Heart right ventricle (tissue), 16 donors: ENCODE measurements at regions not wholly inside any gene's neighbourhood (a gene's known extent, or its start where the extent isn't known, plus 50 kb on each side); places are given as distances from the start of the nearest gene placed in this dataset.

Experiments used
- ATAC-seq, 8 donors: fragments of 200-7000 bp; cut with Tn5 transposase; one replicate each; pipeline ENCODE4 v1.9.1; 2020; ENCODE audit warnings: mild to moderate bottlenecking in 8 of 8, moderate library complexity in 8 of 8, moderate number of reproducible peaks in 1 of 8
- DNase-seq, 2 donors: peaks; one replicate each; pipeline ENCODE4 v3.0.0-alpha.2; 2020
- H3K27ac ChIP-seq, 10 donors: fragments of 200-600 bp; sonication (generic) in 2 of 10; one replicate each; pipeline versions ENCODE4 v1.5.0 to v1.8.0; 2020 to 2022; ENCODE audit warnings: mild to moderate bottlenecking in 3 of 10
- H3K27me3 ChIP-seq, 7 donors: fragments of 200-600 bp; one replicate each; pipeline ENCODE4 v1.8.0; 2021 to 2022; ENCODE audit warnings: mild to moderate bottlenecking in 2 of 7
- H3K36me3 ChIP-seq, 9 donors: fragments of 200-600 bp; sonication (generic) in 1 of 9; one replicate each; pipeline versions ENCODE4 v1.5.0 to v1.8.0; 2020 to 2022; ENCODE audit warnings: mild to moderate bottlenecking in 2 of 9
- H3K4me1 ChIP-seq, 9 donors: fragments of 200-600 bp; sonication (generic) in 1 of 9; one replicate each; pipeline versions ENCODE4 v1.5.0 to v1.8.0; 2020 to 2022; ENCODE audit warnings: mild to moderate bottlenecking in 4 of 9
- H3K4me3 ChIP-seq, 10 donors: fragments of 200-600 bp; sonication (generic) in 2 of 10; one replicate each; pipeline versions ENCODE4 v1.5.0 to v1.8.0; 2020 to 2022; ENCODE audit warnings: mild to moderate bottlenecking in 7 of 10, moderate library complexity in 2 of 10
- H3K9me3 ChIP-seq, 11 donors: fragments of 200-600 bp in 10 of 11; sonication (generic) in 2 of 11; one replicate each; pipeline versions ENCODE4 v1.5.0 to v1.8.0; 2013 to 2022; ENCODE audit warnings: mild to moderate bottlenecking in 2 of 11, control low read depth in 1 of 11, moderate library complexity in 1 of 11
- WGBS, 2 donors: extraction: QIAGEN DNeasy Blood & Tissue Kit; methylation state at CpG; one replicate each; pipeline ENCODE4 v1.1.7; 2013; ENCODE audit warnings: inconsistent platforms in 1 of 2; 5-methylcytosine and 5-hydroxymethylcytosine counted together
- intact Hi-C, 10 donors: fragments of 100-400 bp; cut with DNase I; formaldehyde crosslinking; loops; one replicate each; pipeline versions ENCODE4 v1.11.1 to v1.14.2; 2022
- TF ChIP-seq, protein P1 (sequence below), 9 donors: fragments of 200-600 bp; sonication (generic) in 2 of 9; IDR thresholded peaks; one replicate each; pipeline versions ENCODE4 v1.5.0 to v1.8.0; 2021 to 2022; ENCODE audit warnings: antibody characterized with exemption in 9 of 9, mild to moderate bottlenecking in 5 of 9, moderate library complexity in 1 of 9
- donor health status: Arrhythmogenic right ventricular cardiomyopathy.
- donor health status: ischemic (EF 13 %, LVEDD 7.1; RV severe dilation, severe dysfunction).
- donor health status: healthy with polysubstance abuse.
- donor health status: DM: no; HTN: yes; CAD: no.
- donor health status: DM: no; HTN: no; CAD: no.
- donor health status: ischemic (EF 25% LVEDD 6.9; RV normal size, moderate dysfunction).
- donor health status: ischemic (EF 25% LVEDD 5.7; RV mildly dilated, moderate dysfunction).
- donor health status: healthy.
- donor health status: DM: yes; HTN: yes; CAD: no.
- donor health status: Ischemic cardiomyopathy.
- donor health status: ischemic (EF 35%, LVEDD 5.7; RV mildly dilated, moderate dysfunction).
- donor health status: nonischemic (EF 11% LVEDD 7.7; RV severe dilation, severe dysfunction).
- donor health status: DM: yes; HTN: yes; CAD: no.
- donor health status: PGD.
- donor health status: ischemic (EF 29% LVEDD 5.4; RV normal size, mild dysfunction).
- donor health status: nonischemic (EF 23%, LVEDD 6.1; RV moderate dilation, normal function).

- Histone ChIP-seq H3K4me1 (peaks cover 0 to 29% (median 10%) of the 10 kb centered on the region in 9 donors), H3K27me3 (no peaks in the 10 kb centered on the region), H3K27ac (no peak overlapping the region), H3K4me3 (no peak overlapping the region), H3K9me3 (no peaks in the 10 kb centered on the region), H3K36me3 (no peaks in the 10 kb centered on the region)
- ATAC-seq (no peak), DNase-seq (no peak)
- TF ChIP-seq, protein P1, sequence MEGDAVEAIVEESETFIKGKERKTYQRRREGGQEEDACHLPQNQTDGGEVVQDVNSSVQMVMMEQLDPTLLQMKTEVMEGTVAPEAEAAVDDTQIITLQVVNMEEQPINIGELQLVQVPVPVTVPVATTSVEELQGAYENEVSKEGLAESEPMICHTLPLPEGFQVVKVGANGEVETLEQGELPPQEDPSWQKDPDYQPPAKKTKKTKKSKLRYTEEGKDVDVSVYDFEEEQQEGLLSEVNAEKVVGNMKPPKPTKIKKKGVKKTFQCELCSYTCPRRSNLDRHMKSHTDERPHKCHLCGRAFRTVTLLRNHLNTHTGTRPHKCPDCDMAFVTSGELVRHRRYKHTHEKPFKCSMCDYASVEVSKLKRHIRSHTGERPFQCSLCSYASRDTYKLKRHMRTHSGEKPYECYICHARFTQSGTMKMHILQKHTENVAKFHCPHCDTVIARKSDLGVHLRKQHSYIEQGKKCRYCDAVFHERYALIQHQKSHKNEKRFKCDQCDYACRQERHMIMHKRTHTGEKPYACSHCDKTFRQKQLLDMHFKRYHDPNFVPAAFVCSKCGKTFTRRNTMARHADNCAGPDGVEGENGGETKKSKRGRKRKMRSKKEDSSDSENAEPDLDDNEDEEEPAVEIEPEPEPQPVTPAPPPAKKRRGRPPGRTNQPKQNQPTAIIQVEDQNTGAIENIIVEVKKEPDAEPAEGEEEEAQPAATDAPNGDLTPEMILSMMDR (IDR thresholded peaks at IDR 0.05) = no peak
- intact Hi-C loops = no loop called here
- 94 to 95% methylated on average over 16 of the region's 16 CpGs for WGBS, 2 donors
Observed at GRCh38 chr6:163662604-163663225, 248.2 kb downstream of the QKI start.

- intact Hi-C loops = no loop called here
- ATAC-seq (peak; percentile 7 to 57 (median 30)), DNase-seq (no peak)
- H3K36me3 ChIP-seq = no peaks in the 10 kb centered on the region
- H3K27me3 ChIP-seq = no peaks in the 10 kb centered on the region
- H3K4me3 ChIP-seq = no peak overlapping the region
- no peak overlapping the region for H3K27ac ChIP-seq
- TF ChIP-seq, protein P1 (IDR thresholded peaks at IDR 0.05) = no peak
- no peaks in the 10 kb centered on the region for H3K9me3 ChIP-seq
- H3K4me1 ChIP-seq = peaks cover 0 to 18% (median 6%) of the 10 kb centered on the region in 9 donors
- 58 to 68% methylated on average over 1 of the region's 1 CpG for WGBS, 2 donors
Observed at GRCh38 chr6:163661272-163661671, 246.8 kb downstream of the QKI start.

DNA sequence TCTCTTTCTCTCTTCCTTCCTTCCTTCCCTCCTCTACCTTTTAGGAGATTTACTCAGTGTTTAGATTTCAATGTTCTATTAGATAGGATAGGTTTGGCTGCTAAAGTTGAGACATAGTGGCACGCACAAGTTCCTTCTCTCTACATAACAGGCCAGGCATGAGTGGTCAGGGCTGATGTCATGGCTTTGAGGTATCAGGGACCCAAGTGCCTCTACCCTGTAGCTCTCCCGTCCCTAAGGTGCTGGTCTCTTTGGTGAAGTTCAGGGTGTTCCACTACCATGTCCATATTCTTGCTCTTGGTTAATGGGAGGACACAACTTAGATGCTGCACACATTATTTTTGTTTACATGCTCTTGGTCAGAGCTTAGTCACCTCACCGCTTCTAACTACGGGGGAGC lies 245.3 kb downstream of the QKI start:
- TF ChIP-seq, protein P1 (IDR thresholded peaks at IDR 0.05) = no peak
- DNase-seq = no peak
- no peaks in the 10 kb centered on the region for H3K27me3 ChIP-seq
- H3K27ac ChIP-seq = no peak overlapping the region
- H3K9me3 ChIP-seq = no peaks in the 10 kb centered on the region
- intact Hi-C loops = no loop called here
- no peaks in the 10 kb centered on the region for H3K36me3 ChIP-seq
- H3K4me3 ChIP-seq = no peak overlapping the region
- WGBS, 2 donors = 96 to 98% methylated on average over 4 of the region's 4 CpGs
- no peak for ATAC-seq
- H3K4me1 ChIP-seq = peaks cover 0 to 18% (median 6%) of the 10 kb centered on the region in 9 donors

GRCh38 chr6:163655217-163656121 lies 241.0 kb downstream of the QKI start:
- Histone ChIP-seq H3K4me1 (peaks cover 0 to 4% (median 0%) of the 10 kb centered on the region in 9 donors), H3K27me3 (no peaks in the 10 kb centered on the region), H3K27ac (no peak overlapping the region), H3K4me3 (no peak overlapping the region), H3K9me3 (no peaks in the 10 kb centered on the region), H3K36me3 (no peaks in the 10 kb centered on the region)
- ATAC-seq (peak in 1 of 8 donors; percentile 33), DNase-seq (no peak)
- TF ChIP-seq, protein P1 (IDR thresholded peaks at IDR 0.05) = peak in 4 of 9 donors; percentile 6 to 21 (median 14)
- intact Hi-C loops = no loop called here
- WGBS, 2 donors = 91 to 92% methylated on average over 7 of the region's 7 CpGs
